H1 (cell line): ENCODE measurements at regions not wholly inside any gene's neighbourhood (a gene's known extent, or its start where the extent isn't known, plus 50 kb on each side); places are given as distances from the start of the nearest gene placed in this dataset.

Source experiments
- CTCF ChIA-PET: fragments of 300-600 bp; sonication (Branson Sonifier 250); formaldehyde crosslinking; loops from one replicate; lab custom pipeline; 2021; ENCODE audit not compliant: partially characterized antibody; lab: Charles Lee
- POLR2A ChIA-PET: fragments of 300-600 bp; sonication (Branson Sonifier 250); formaldehyde crosslinking; loops from one replicate; lab custom pipeline; 2021; ENCODE audit warnings: inconsistent platforms; ENCODE audit not compliant: partially characterized antibody; lab: Charles Lee
- DNase-seq, 2 experiments: peaks; one replicate each; pipeline versions ENCODE4 v3.0.0 to v3.0.0-alpha.2; 2010 to 2022; ENCODE audit warnings: low spot score in 2 of 2, low read depth in 1 of 2, mixed read lengths in 1 of 2
- FAIRE-seq: peaks from 2 replicates; lab custom pipeline; 2011; peaks lifted over from hg19 to GRCh38; lab: Jason Lieb, UNC
- H2AFZ ChIP-seq: 2 replicates; pipeline ENCODE4 v1.8.1; 2012; ENCODE audit warnings: low read length, inconsistent platforms
- H2AK5ac ChIP-seq: 2 replicates; pipeline ENCODE4 v1.6.1; 2013; ENCODE audit warnings: low read depth, low read length
- H2BK120ac ChIP-seq: replicated peaks from 2 replicates; pipeline ENCODE3; 2013; ENCODE audit warnings: low read depth, low read length, inconsistent platforms
- H2BK12ac ChIP-seq: 2 replicates; pipeline ENCODE4 v1.6.1; 2013; ENCODE audit warnings: low read depth, low read length
- H2BK15ac ChIP-seq: 2 replicates; pipeline ENCODE4 v1.6.1; 2013; ENCODE audit warnings: low read length
- H2BK20ac ChIP-seq: 2 replicates; pipeline ENCODE4 v1.6.1; 2013; ENCODE audit warnings: low read length
- H2BK5ac ChIP-seq: 2 replicates; pipeline ENCODE4 v1.6.1; 2013; ENCODE audit warnings: low read depth, low read length
- H3K14ac ChIP-seq: 2 replicates; pipeline ENCODE4 v1.6.1; 2013; ENCODE audit warnings: inconsistent platforms; ENCODE audit not compliant: insufficient read length
- H3K18ac ChIP-seq: 2 replicates; pipeline ENCODE4 v1.6.1; 2013; ENCODE audit warnings: low read length; ENCODE audit errors: extremely low read depth
- H3K23ac ChIP-seq: 2 replicates; pipeline ENCODE4 v1.6.1; 2013; ENCODE audit warnings: inconsistent platforms; ENCODE audit not compliant: insufficient read length
- H3K23me2 ChIP-seq: 2 replicates; pipeline ENCODE4 v1.6.1; 2013; ENCODE audit warnings: low read depth, low read length
- H3K27ac ChIP-seq: 2 replicates; pipeline ENCODE4 v1.6.1; 2011; ENCODE audit warnings: low read depth, low read length, inconsistent platforms
- H3K27me3 ChIP-seq, 4 experiments: replicated peaks in 1 of 4; 1 replicate in 1 of 4; 2 replicates in 3 of 4; pipeline versions ENCODE4 v1.6.1 to v1.8.1; 2011 to 2013; ENCODE audit warnings: low read length in 3 of 4, mild to moderate bottlenecking in 3 of 4, inconsistent platforms in 2 of 4, mixed read lengths in 2 of 4, moderate library complexity in 1 of 4; ENCODE audit not compliant: control insufficient read depth in 3 of 4, insufficient read depth in 3 of 4; ENCODE audit errors: extremely low read depth in 1 of 4
- H3K36me3 ChIP-seq, 4 experiments: 2 replicates each; pipeline versions ENCODE4 v1.6.1 to v1.8.1; 2011 to 2013; ENCODE audit warnings: mild to moderate bottlenecking in 4 of 4, low read length in 3 of 4, moderate library complexity in 2 of 4, control low read depth in 1 of 4, inconsistent platforms in 1 of 4; ENCODE audit not compliant: insufficient read depth in 4 of 4, control insufficient read depth in 2 of 4
- H3K4ac ChIP-seq: replicated peaks from 2 replicates; pipeline ENCODE3; 2013; ENCODE audit warnings: low read length, low read depth, mixed read lengths, inconsistent platforms; ENCODE audit not compliant: insufficient read length
- H3K4me1 ChIP-seq, 4 experiments: replicated peaks in 1 of 4; 1 replicate in 1 of 4; 2 replicates in 3 of 4; pipeline versions ENCODE4 v1.6.1 to v1.8.1; 2011 to 2013; ENCODE audit warnings: low read length in 3 of 4, inconsistent platforms in 2 of 4, mixed read lengths in 1 of 4; ENCODE audit not compliant: insufficient read depth in 4 of 4, control insufficient read depth in 3 of 4
- H3K4me2 ChIP-seq, 2 experiments: 2 replicates each; pipeline versions ENCODE4 v1.6.1 to v1.8.1; 2011 to 2013; ENCODE audit warnings: low read depth in 2 of 2, low read length in 2 of 2, control low read depth in 1 of 2, inconsistent platforms in 1 of 2, mild to moderate bottlenecking in 1 of 2; ENCODE audit not compliant: insufficient read depth in 1 of 2
- H3K4me3 ChIP-seq, 4 experiments: fragments of 200-600, 300-600 bp in 1 of 4; sonication (generic), shearing (Covaris generic), sonication (Bioruptor Twin) in 1 of 4; 2 replicates each; pipeline versions ENCODE4 v1.5.1 to v1.8.1; 2011 to 2016; ENCODE audit warnings: low read length in 4 of 4, low read depth in 3 of 4, control low read depth in 2 of 4, inconsistent platforms in 2 of 4, mild to moderate bottlenecking in 2 of 4, mixed read lengths in 1 of 4, moderate library complexity in 1 of 4; ENCODE audit not compliant: insufficient read depth in 2 of 4; ENCODE audit errors: extremely low read depth in 1 of 4
- H3K56ac ChIP-seq: replicated peaks from 2 replicates; pipeline ENCODE3; 2013; ENCODE audit warnings: low read depth, mild to moderate bottlenecking, mixed read lengths, low read length, inconsistent platforms; ENCODE audit not compliant: insufficient read length
- H3K79me1 ChIP-seq: 2 replicates; pipeline ENCODE4 v1.6.1; 2013; ENCODE audit warnings: low read depth, low read length, control low read depth
- H3K79me2 ChIP-seq, 2 experiments: 2 replicates each; pipeline versions ENCODE4 v1.6.1 to v1.8.1; 2012 to 2013; ENCODE audit warnings: low read length in 2 of 2, mild to moderate bottlenecking in 2 of 2, inconsistent platforms in 1 of 2; ENCODE audit not compliant: insufficient read depth in 2 of 2, control insufficient read depth in 1 of 2
- H3K9ac ChIP-seq, 4 experiments: replicated peaks in 1 of 4; 1 replicate in 1 of 4; 2 replicates in 3 of 4; pipeline versions ENCODE4 v1.6.1 to v1.8.1; 2011 to 2013; ENCODE audit warnings: low read depth in 3 of 4, low read length in 3 of 4, control low read depth in 2 of 4, mild to moderate bottlenecking in 2 of 4, moderate library complexity in 2 of 4, inconsistent platforms in 1 of 4; ENCODE audit errors: extremely low read depth in 1 of 4
- H3K9me3 ChIP-seq, 2 experiments: 2 replicates each; pipeline versions ENCODE4 v1.6.1 to v1.8.1; 2012 to 2013; ENCODE audit warnings: mild to moderate bottlenecking in 2 of 2, moderate library complexity in 2 of 2, control low read depth in 1 of 2, inconsistent platforms in 1 of 2, low read depth in 1 of 2, low read length in 1 of 2, mixed read lengths in 1 of 2; ENCODE audit not compliant: insufficient read depth in 2 of 2
- H4K20me1 ChIP-seq, 2 experiments: replicated peaks in 1 of 2; 2 replicates each; pipeline versions ENCODE3 to v1.8.1; 2011 to 2013; ENCODE audit warnings: inconsistent platforms in 2 of 2, low read length in 2 of 2, mild to moderate bottlenecking in 1 of 2; ENCODE audit not compliant: insufficient read depth in 2 of 2, control insufficient read depth in 1 of 2
- H4K5ac ChIP-seq: 2 replicates; pipeline ENCODE4 v1.6.1; 2013; ENCODE audit warnings: low read length, low read depth, mixed read lengths, inconsistent platforms; ENCODE audit not compliant: insufficient read length
- H4K8ac ChIP-seq: 2 replicates; pipeline ENCODE4 v1.8.0; 2013; ENCODE audit warnings: mild to moderate bottlenecking, moderate library complexity, low read length, inconsistent platforms; ENCODE audit not compliant: insufficient read depth; ENCODE audit errors: extremely low read depth
- H4K91ac ChIP-seq: replicated peaks from 2 replicates; pipeline ENCODE3; 2013; ENCODE audit warnings: low read length, mixed read lengths, inconsistent platforms; ENCODE audit not compliant: insufficient read length
- BACH1 ChIP-seq: IDR thresholded peaks from 2 replicates; pipeline ENCODE4 v1.6.1; 2012; ENCODE audit warnings: low read length, improper control_type of control experiment
- BRCA1 ChIP-seq: IDR thresholded peaks from 2 replicates; pipeline ENCODE4 v1.6.1; 2012; ENCODE audit warnings: low read depth, low read length, improper control_type of control experiment
- CEBPB ChIP-seq: IDR thresholded peaks from 2 replicates; pipeline ENCODE4 v1.6.1; 2012; ENCODE audit warnings: low read depth, low read length
- HDAC2 ChIP-seq, 2 experiments: fragments of 300-600 bp in 1 of 2; sonication (generic) in 1 of 2; IDR thresholded peaks; 2 replicates each; pipeline ENCODE4 v1.6.1; 2011 to 2012; ENCODE audit warnings: low read depth in 2 of 2, low read length in 2 of 2, mild to moderate bottlenecking in 2 of 2, moderate library complexity in 2 of 2, borderline replicate concordance in 1 of 2, inconsistent platforms in 1 of 2
- KDM5A ChIP-seq: fragments of 200-600 bp; IDR thresholded peaks from 2 replicates; pipeline ENCODE4 v1.7.1; 2012; ENCODE audit warnings: mild to moderate bottlenecking, low read length, inconsistent platforms, mixed read lengths
- NRF1 ChIP-seq: IDR thresholded peaks from 2 replicates; pipeline ENCODE4 v1.6.1; 2011; ENCODE audit warnings: mild to moderate bottlenecking, low read depth, low read length, improper control_type of control experiment
- PHF8 ChIP-seq: fragments of 200-600 bp; sonication (generic); conservative IDR thresholded peaks from 2 replicates; pipeline ENCODE4 v1.7.1; 2012; ENCODE audit warnings: low read depth, mild to moderate bottlenecking, inconsistent platforms, low read length, moderate library complexity
- POLR2AphosphoS5 ChIP-seq: IDR thresholded peaks from 2 replicates; pipeline ENCODE4 v1.6.1; 2011; ENCODE audit warnings: low read depth, low read length
- RBBP5 ChIP-seq: IDR thresholded peaks from 2 replicates; pipeline ENCODE4 v1.7.1; 2012; ENCODE audit warnings: low read depth, mild to moderate bottlenecking, inconsistent platforms, low read length, moderate library complexity, borderline replicate concordance
- RXRA ChIP-seq: IDR thresholded peaks from 2 replicates; pipeline ENCODE4 v1.6.1; 2011; ENCODE audit warnings: low read depth, mild to moderate bottlenecking, low read length, moderate library complexity; ENCODE audit not compliant: insufficient read depth
- SP1 ChIP-seq: IDR thresholded peaks from 2 replicates; pipeline ENCODE4 v1.6.1; 2011; ENCODE audit warnings: low read depth, low read length
- USF2 ChIP-seq: IDR thresholded peaks from 2 replicates; pipeline ENCODE4 v1.6.1; 2011; ENCODE audit warnings: low read length, improper control_type of control experiment
- ZNF274 ChIP-seq: IDR thresholded peaks from 2 replicates; pipeline ENCODE4 v1.7.0; 2012; ENCODE audit warnings: low read length, borderline replicate concordance; ENCODE audit errors: extremely low read depth
- WGBS, 2 experiments: shearing (Covaris generic) in 1 of 2; methylation state at CpG; one replicate each; pipeline versions ENCODE4 v1.1.6 to v1.1.7; 2013 to 2015; ENCODE audit warnings: low lambda C conversion rate in 2 of 2, mixed read lengths in 2 of 2, inconsistent platforms in 1 of 2, low coverage in 1 of 2, missing lambda C conversion rate in 1 of 2; ENCODE audit not compliant: insufficient replicate concordance in 2 of 2, insufficient coverage in 1 of 2, insufficient read length in 1 of 2; ENCODE audit errors: extremely low coverage in 1 of 2, missing lambda C conversion rate in 1 of 2; 5-methylcytosine and 5-hydroxymethylcytosine counted together

DNA sequence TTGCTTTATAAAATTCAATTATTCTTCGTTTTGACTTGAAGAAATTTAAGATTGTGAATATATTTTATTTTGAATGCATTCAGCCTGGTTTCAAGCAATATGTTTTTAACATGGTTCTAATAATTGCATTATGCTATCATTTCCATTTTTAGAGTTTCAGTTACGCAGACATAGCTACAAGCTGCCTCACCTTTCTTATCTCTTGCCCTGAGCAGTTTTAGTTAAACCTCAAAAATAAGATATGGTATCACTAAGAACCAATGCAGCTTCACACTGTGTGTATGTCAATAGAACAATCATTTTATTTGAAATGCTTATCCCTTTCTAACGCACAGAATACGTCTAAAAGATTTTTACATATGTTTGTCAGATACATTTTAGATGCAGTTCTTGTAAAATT, 632.6 kb upstream of the KCND2 start (continued):
- TF ChIP-seq POLR2AphosphoS5, result no peak
- TF ChIP-seq, all 59 proteins: peak for 0

- H2BK5ac ChIP-seq, result no peak overlapping the region
- H3K79me2 ChIP-seq, result no peaks in the 10 kb centered on the region
- H4K91ac ChIP-seq, result no peak overlapping the region
- no peak overlapping the region for H3K18ac ChIP-seq
- no peak overlapping the region for H2BK120ac ChIP-seq
- H4K20me1 ChIP-seq, result no peaks in the 10 kb centered on the region
- no peak overlapping the region for H3K4ac ChIP-seq
- DNase-seq (no peak), FAIRE-seq (no peak)
- H3K23ac ChIP-seq, result no peak overlapping the region
- H4K5ac ChIP-seq, result no peak overlapping the region
- H3K14ac ChIP-seq, result no peak overlapping the region
- no peak overlapping the region for H2AK5ac ChIP-seq
- no peak overlapping the region for H2BK15ac ChIP-seq
- no peak overlapping the region for H2BK12ac ChIP-seq
- ChIA-PET CTCF (no interaction called here), POLR2A (no interaction called here)
- WGBS, 2 experiments, result 87% methylated on average over 4 of the region's 4 CpGs; no CpG with 5 or more reads in 1 of the 2 experiments
- H3K56ac ChIP-seq, result no peak overlapping the region
- no peaks in the 10 kb centered on the region for H3K9me3 ChIP-seq
- H3K23me2 ChIP-seq, result no peaks in the 10 kb centered on the region; the same call in 1 of the 2 replicates
- H3K4me1 ChIP-seq, result no peaks in the 10 kb centered on the region
- no peaks in the 10 kb centered on the region for H3K27me3 ChIP-seq
- no peaks in the 10 kb centered on the region for H3K79me1 ChIP-seq
- H2BK20ac ChIP-seq, result no peak overlapping the region
- no peak overlapping the region for H3K4me2 ChIP-seq
- H3K27ac ChIP-seq, result no peak overlapping the region
- no peak overlapping the region; the same call in 1 of the 2 replicates for H4K8ac ChIP-seq
- no peak overlapping the region for H3K9ac ChIP-seq
- no peak overlapping the region for H2AFZ ChIP-seq
- H3K4me3 ChIP-seq, result no peak overlapping the region
- H3K36me3 ChIP-seq, result no peaks in the 10 kb centered on the region
- TF ChIP-seq USF2, result no peak
- TF ChIP-seq RBBP5, result no peak
- no peak for TF ChIP-seq HDAC2 (IDR thresholded peaks at IDR 0.05; ENCODE audit: borderline replicate concordance in 1 of 2, low read depth in 2 of 2, low read length in 2 of 2)
- TF ChIP-seq BRCA1, result no peak
- no peak for TF ChIP-seq KDM5A
- TF ChIP-seq ZNF274, result no peak
- TF ChIP-seq SP1, result no peak
- TF ChIP-seq RXRA, result no peak
- TF ChIP-seq CEBPB, result no peak
- no peak for TF ChIP-seq BACH1
- no peak for TF ChIP-seq PHF8
- TF ChIP-seq NRF1, result no peak
These were observed 632.1 kb upstream of the KCND2 start for GRCh38 chr7:119640861-119641260.
